IgD-negative memory B cell (primary cell): ENCODE measurements at regions not wholly inside any gene's neighbourhood (a gene's known extent, or its start where the extent isn't known, plus 50 kb on each side); places are given as distances from the start of the nearest gene placed in this dataset.
"Not testable (repeated sequence)": the region's sequence is repeated elsewhere in the genome, so short reads cannot be mapped to it uniquely, and the experiment has no call there.

Experiments
- H3K27ac Mint-ChIP-seq, 3 donors: one replicate each; pipeline ENCODE4 v1.8.0; 2020 to 2022; ENCODE audit warnings: mild to moderate bottlenecking in 3 of 3, mixed read lengths in 3 of 3, moderate library complexity in 1 of 3
- H3K27me3 Mint-ChIP-seq: one replicate; pipeline ENCODE4 v1.8.0; 2021; ENCODE audit warnings: mixed read lengths
- H3K36me3 Mint-ChIP-seq: one replicate; pipeline ENCODE4 v1.8.0; 2020; ENCODE audit warnings: mild to moderate bottlenecking, mixed read lengths
- H3K4me1 Mint-ChIP-seq, 3 donors: one replicate each; pipeline ENCODE4 v1.8.0; 2020 to 2022; ENCODE audit warnings: mixed read lengths in 3 of 3, mild to moderate bottlenecking in 1 of 3
- H3K4me3 Mint-ChIP-seq, 4 donors: one replicate each; pipeline ENCODE4 v1.8.0; 2020 to 2022; ENCODE audit warnings: mild to moderate bottlenecking in 4 of 4, mixed read lengths in 4 of 4, moderate library complexity in 3 of 4
- H3K9me3 Mint-ChIP-seq, 3 donors: one replicate each; pipeline ENCODE4 v1.8.0; 2020 to 2021; ENCODE audit warnings: mixed read lengths in 3 of 3, mild to moderate bottlenecking in 1 of 3

GRCh38 chr5:56648460-56649034, 166.8 kb upstream of the MAP3K1 start:
- Mint-ChIP-seq H3K36me3 (peaks cover 2% of the 10 kb centered on the region), H3K27me3 (no peaks in the 10 kb centered on the region)

GRCh38 chr5:56647099-56647850, 168.1 kb upstream of the MAP3K1 start:
- Mint-ChIP-seq H3K9me3 (peaks cover 0 to 2% (median 0%) of the 10 kb centered on the region in 3 donors), H3K27me3 (no peaks in the 10 kb centered on the region), H3K4me1 (peaks cover 19 to 31% (median 24%) of the 10 kb centered on the region in 3 donors), H3K27ac (no peak overlapping the region), H3K36me3 (no peaks in the 10 kb centered on the region), H3K4me3 (peak overlapping the region in 1 of 4 donors; percentile 9)

More at GRCh38 chr5:56648460-56649034, 166.8 kb upstream of the MAP3K1 start:
- peaks cover 21 to 31% (median 25%) of the 10 kb centered on the region in 3 donors for H3K4me1 Mint-ChIP-seq
- peak overlapping the region in 1 of 3 donors; percentile 32 for H3K27ac Mint-ChIP-seq
- peak overlapping the region in 1 of 4 donors; percentile 4 for H3K4me3 Mint-ChIP-seq
- H3K9me3 Mint-ChIP-seq, result peaks cover 0 to 2% (median 0%) of the 10 kb centered on the region in 3 donors

- peaks cover 2% of the 10 kb centered on the region for H3K27me3 Mint-ChIP-seq
- peaks cover 20 to 46% (median 23%) of the 10 kb centered on the region in 3 donors for H3K4me1 Mint-ChIP-seq
- H3K36me3 Mint-ChIP-seq, result no peaks in the 10 kb centered on the region
- H3K27ac Mint-ChIP-seq, result no peak overlapping the region
- H3K9me3 Mint-ChIP-seq, result no peaks in the 10 kb centered on the region
- no peak overlapping the region for H3K4me3 Mint-ChIP-seq
Observed at GRCh38 chr5:56641635-56642260, 173.6 kb upstream of the MAP3K1 start.

- Mint-ChIP-seq H3K9me3 (no peaks in the 10 kb centered on the region), H3K4me1 (peaks cover 21 to 43% (median 27%) of the 10 kb centered on the region in 3 donors), H3K4me3 (peak overlapping the region in 1 of 4 donors; percentile 76), H3K27ac (peak overlapping the region in 1 of 3 donors; percentile 6), H3K36me3 (no peaks in the 10 kb centered on the region), H3K27me3 (peaks cover 2% of the 10 kb centered on the region)
Observed at GRCh38 chr5:56640763-56641406, 174.5 kb upstream of the MAP3K1 start.

GRCh38 chr5:56639476-56639875, 175.9 kb upstream of the MAP3K1 start:
- Mint-ChIP-seq H3K27ac (no peak overlapping the region), H3K4me3 (no peak overlapping the region)

GRCh38 chr5:56638768-56639238, 176.5 kb upstream of the MAP3K1 start:
- H3K4me3 Mint-ChIP-seq, result no peak overlapping the region
- peaks cover 4% of the 10 kb centered on the region for H3K27me3 Mint-ChIP-seq
- H3K36me3 Mint-ChIP-seq, result no peaks in the 10 kb centered on the region
- peaks cover 18 to 34% (median 23%) of the 10 kb centered on the region in 3 donors for H3K4me1 Mint-ChIP-seq
- no peaks in the 10 kb centered on the region for H3K9me3 Mint-ChIP-seq
- H3K27ac Mint-ChIP-seq, result no peak overlapping the region

More at GRCh38 chr5:56639476-56639875, 175.9 kb upstream of the MAP3K1 start:
- H3K4me1 Mint-ChIP-seq, result peaks cover 18 to 35% (median 24%) of the 10 kb centered on the region in 3 donors
- peaks cover 4% of the 10 kb centered on the region for H3K27me3 Mint-ChIP-seq
- H3K9me3 Mint-ChIP-seq, result no peaks in the 10 kb centered on the region
- no peaks in the 10 kb centered on the region for H3K36me3 Mint-ChIP-seq

- Mint-ChIP-seq H3K9me3 (no peaks in the 10 kb centered on the region), H3K4me3 (no peak overlapping the region), H3K36me3 (no peaks in the 10 kb centered on the region), H3K27ac (no peak overlapping the region), H3K4me1 (peaks cover 18 to 36% (median 23%) of the 10 kb centered on the region in 3 donors), H3K27me3 (peaks cover 4% of the 10 kb centered on the region)
Observed at GRCh38 chr5:56638061-56638621, 177.2 kb upstream of the MAP3K1 start.

- no peak overlapping the region for H3K4me3 Mint-ChIP-seq
- peaks cover 21 to 41% (median 23%) of the 10 kb centered on the region in 3 donors for H3K4me1 Mint-ChIP-seq
- H3K27ac Mint-ChIP-seq, result no peak overlapping the region
- no peaks in the 10 kb centered on the region for H3K36me3 Mint-ChIP-seq
- H3K27me3 Mint-ChIP-seq, result peaks cover 4% of the 10 kb centered on the region
- H3K9me3 Mint-ChIP-seq, result no peaks in the 10 kb centered on the region
Observed at GRCh38 chr5:56637321-56637920, 177.9 kb upstream of the MAP3K1 start.

- Mint-ChIP-seq H3K27me3 (peaks cover 8% of the 10 kb centered on the region), H3K27ac (no peak overlapping the region), H3K36me3 (peaks cover 4% of the 10 kb centered on the region), H3K9me3 (peaks cover 3 to 6% (median 4%) of the 10 kb centered on the region in 3 donors), H3K4me3 (no peak overlapping the region), H3K4me1 (peaks cover 7 to 14% (median 10%) of the 10 kb centered on the region in 3 donors)
Observed at GRCh38 chr5:56633950-56634349, 181.4 kb upstream of the MAP3K1 start.

- peak overlapping the region in 1 of 4 donors; percentile 7 for H3K4me3 Mint-ChIP-seq
- no peak overlapping the region for H3K27ac Mint-ChIP-seq
- H3K36me3 Mint-ChIP-seq, result peaks cover 4% of the 10 kb centered on the region
Observed at GRCh38 chr5:56632939-56633338, 182.4 kb upstream of the MAP3K1 start.

GRCh38 chr5:56632199-56632598, 183.2 kb upstream of the MAP3K1 start:
- Mint-ChIP-seq H3K9me3 (peaks cover 3 to 9% (median 9%) of the 10 kb centered on the region in 3 donors), H3K27me3 (peaks cover 8% of the 10 kb centered on the region), H3K27ac (no peak overlapping the region), H3K36me3 (peaks cover 4% of the 10 kb centered on the region), H3K4me3 (no peak overlapping the region), H3K4me1 (peaks cover 7 to 9% (median 7%) of the 10 kb centered on the region in 3 donors)

More at GRCh38 chr5:56632939-56633338, 182.4 kb upstream of the MAP3K1 start:
- Mint-ChIP-seq H3K9me3 (peaks cover 3 to 9% (median 6%) of the 10 kb centered on the region in 3 donors), H3K27me3 (peaks cover 8% of the 10 kb centered on the region), H3K4me1 (peaks cover 7 to 12% (median 10%) of the 10 kb centered on the region in 3 donors)

- Mint-ChIP-seq H3K4me3 (no peak overlapping the region), H3K27ac (no peak overlapping the region), H3K9me3 (peaks cover 3 to 9% (median 9%) of the 10 kb centered on the region in 3 donors), H3K36me3 (peaks cover 4% of the 10 kb centered on the region), H3K27me3 (peaks cover 6% of the 10 kb centered on the region), H3K4me1 (peaks cover 7 to 11% (median 9%) of the 10 kb centered on the region in 3 donors)
Observed at GRCh38 chr5:56631719-56632118, 183.6 kb upstream of the MAP3K1 start.

- H3K27ac Mint-ChIP-seq, result not testable (repeated sequence)
- peaks cover 3 to 12% (median 9%) of the 10 kb centered on the region in 3 donors for H3K9me3 Mint-ChIP-seq
Observed at GRCh38 chr5:56628616-56629015, 186.7 kb upstream of the MAP3K1 start.

GRCh38 chr5:56625541-56625940, 189.8 kb upstream of the MAP3K1 start:
- H3K27ac Mint-ChIP-seq, result no peak overlapping the region
- no peaks in the 10 kb centered on the region for H3K27me3 Mint-ChIP-seq
- H3K4me1 Mint-ChIP-seq, result peaks cover 0 to 4% (median 0%) of the 10 kb centered on the region in 3 donors
- peaks cover 6% of the 10 kb centered on the region for H3K36me3 Mint-ChIP-seq
- H3K9me3 Mint-ChIP-seq, result peaks cover 6 to 20% (median 18%) of the 10 kb centered on the region in 3 donors
- peak overlapping the region in 1 of 4 donors; percentile 27 for H3K4me3 Mint-ChIP-seq

More at GRCh38 chr5:56628616-56629015, 186.7 kb upstream of the MAP3K1 start:
- H3K4me3 Mint-ChIP-seq, H3K36me3 Mint-ChIP-seq, H3K27me3 Mint-ChIP-seq: not testable (repeated sequence)
- peaks cover 4 to 11% (median 4%) of the 10 kb centered on the region in 3 donors for H3K4me1 Mint-ChIP-seq
